ENCODE measurements at regions not wholly inside any gene's neighbourhood (a gene's known extent, or its start where the extent isn't known, plus 50 kb on each side); places are given as distances from the start of the nearest gene placed in this dataset.

GRCh38 chr11:8800520-8801110 is 110.4 kb upstream of the AKIP1 start:
- no peak for DNase-seq

GRCh38 chr11:8801121-8801520 is 109.9 kb upstream of the AKIP1 start:
- DNase-seq = no peak

- no peak for DNase-seq
These were observed 108.7 kb upstream of the AKIP1 start for GRCh38 chr11:8802251-8802650.

GRCh38 chr11:8803973-8804372 is 107.0 kb upstream of the AKIP1 start:
- DNase-seq = no peak

- no peak for DNase-seq
These were observed 105.7 kb upstream of the AKIP1 start for GRCh38 chr11:8805296-8805695.

GRCh38 chr11:8806974-8807373 is 104.0 kb upstream of the AKIP1 start:
- DNase-seq = no peak

- no peak for DNase-seq
These were observed 103.3 kb upstream of the AKIP1 start for GRCh38 chr11:8807544-8808225.

- no peak for DNase-seq
These were observed 102.8 kb upstream of the AKIP1 start for GRCh38 chr11:8808226-8808585.

GRCh38 chr11:8809241-8809938 is 101.6 kb upstream of the AKIP1 start:
- no peak for DNase-seq

- no peak for DNase-seq
These were observed 101.0 kb upstream of the AKIP1 start for GRCh38 chr11:8809939-8810539.

GRCh38 chr11:8810540-8811301 is 100.3 kb upstream of the AKIP1 start:
- DNase-seq = peak; percentile 46 to 75

GRCh38 chr11:8811571-8811970 is 99.4 kb upstream of the AKIP1 start:
- DNase-seq = no peak

- DNase-seq = no peak
These were observed 98.6 kb upstream of the AKIP1 start for GRCh38 chr11:8812438-8812837.

- DNase-seq = peak; percentile 37 to 50
These were observed 97.3 kb upstream of the AKIP1 start for GRCh38 chr11:8813658-8814057.

- DNase-seq = no peak
These were observed 96.6 kb upstream of the AKIP1 start for GRCh38 chr11:8814209-8814922.

GRCh38 chr11:8814923-8815240 is 96.1 kb upstream of the AKIP1 start:
- DNase-seq = no peak

GRCh38 chr11:8818421-8818820 is 92.6 kb upstream of the AKIP1 start:
- DNase-seq = no peak

GRCh38 chr11:8820401-8820800 is 90.6 kb upstream of the AKIP1 start:
- DNase-seq = no peak

- no peak for DNase-seq
These were observed 88.5 kb upstream of the AKIP1 start for GRCh38 chr11:8822469-8822868.

- no peak for DNase-seq
These were observed 87.7 kb upstream of the AKIP1 start for GRCh38 chr11:8823174-8823742.

- no peak for DNase-seq
These were observed 84.7 kb upstream of the AKIP1 start for GRCh38 chr11:8826139-8826786.
